ENCODE measurements at regions not wholly inside any gene's neighbourhood (a gene's known extent, or its start where the extent isn't known, plus 50 kb on each side); places are given as distances from the start of the nearest gene placed in this dataset.

DNA sequence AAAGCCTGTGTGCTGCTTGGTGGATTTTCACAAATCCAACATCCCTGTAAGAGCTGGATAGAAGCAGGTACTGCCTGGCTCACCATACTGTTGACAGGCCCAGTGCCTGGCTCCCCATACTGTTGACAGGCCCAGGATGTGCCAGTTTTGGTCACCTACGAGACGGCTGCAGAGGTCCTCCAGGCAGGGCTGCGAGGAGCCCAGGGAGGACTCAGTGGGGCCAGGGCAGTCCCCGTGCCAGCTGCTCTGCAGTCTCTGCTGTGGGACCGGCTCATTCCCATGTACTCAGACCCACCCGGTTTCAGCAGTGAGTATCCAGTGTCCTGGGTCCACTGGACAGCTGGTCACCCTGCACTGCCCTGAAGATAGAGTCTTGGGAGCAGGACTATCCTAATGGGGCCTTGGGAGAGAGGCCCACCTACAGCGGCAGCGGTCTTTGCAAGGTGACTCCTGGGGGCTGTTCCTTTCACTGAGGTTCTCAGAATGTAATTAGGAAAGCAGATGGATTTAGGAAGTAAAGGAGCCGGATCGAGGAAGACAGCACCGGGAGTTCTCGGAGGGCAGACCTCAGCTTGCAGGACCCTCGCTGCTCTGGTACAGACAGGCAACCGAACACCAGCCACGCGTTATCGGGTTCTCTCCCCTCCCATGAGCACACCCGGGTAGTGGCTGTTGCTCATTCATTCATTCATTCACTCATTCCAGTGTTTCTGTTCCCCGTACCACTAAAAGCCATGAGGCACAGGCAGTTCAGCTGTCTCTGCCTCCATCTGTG lies 106.1 kb downstream of the CTTN start:
- TF ChIP-seq ZNF384 (IDR thresholded peaks at IDR 0.05): no peak
- TF ChIP-seq SP1 (IDR thresholded peaks at IDR 0.05): no peak
- no peak for TF ChIP-seq L3MBTL2 (conservative IDR thresholded peaks at IDR 0.05)
- TF ChIP-seq, protein P1, sequence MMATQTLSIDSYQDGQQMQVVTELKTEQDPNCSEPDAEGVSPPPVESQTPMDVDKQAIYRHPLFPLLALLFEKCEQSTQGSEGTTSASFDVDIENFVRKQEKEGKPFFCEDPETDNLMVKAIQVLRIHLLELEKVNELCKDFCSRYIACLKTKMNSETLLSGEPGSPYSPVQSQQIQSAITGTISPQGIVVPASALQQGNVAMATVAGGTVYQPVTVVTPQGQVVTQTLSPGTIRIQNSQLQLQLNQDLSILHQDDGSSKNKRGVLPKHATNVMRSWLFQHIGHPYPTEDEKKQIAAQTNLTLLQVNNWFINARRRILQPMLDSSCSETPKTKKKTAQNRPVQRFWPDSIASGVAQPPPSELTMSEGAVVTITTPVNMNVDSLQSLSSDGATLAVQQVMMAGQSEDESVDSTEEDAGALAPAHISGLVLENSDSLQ (IDR thresholded peaks at IDR 0.05): no peak
- TF ChIP-seq BHLHE40 (IDR thresholded peaks at IDR 0.05; ENCODE audit: borderline replicate concordance): no peak
- TF ChIP-seq SUZ12 (IDR thresholded peaks at IDR 0.05): no peak

Data from HEK293T (cell line).